BE2C (cell line): ENCODE measurements at regions not wholly inside any gene's neighbourhood (a gene's known extent, or its start where the extent isn't known, plus 50 kb on each side); places are given as distances from the start of the nearest gene placed in this dataset.

Experiments
- DNase-seq: peaks from one replicate; pipeline ENCODE4 v3.0.0-alpha.2; 2020
- H3K27me3 ChIP-seq: fragments of 250-450 bp; sonication (Bioruptor Pico); 2 replicates; pipeline ENCODE4 v1.5.1; 2020; ENCODE audit warnings: mild to moderate bottlenecking
- H3K36me3 ChIP-seq: fragments of 250-450 bp; sonication (Bioruptor Pico); 2 replicates; pipeline ENCODE4 v1.5.1; 2020; ENCODE audit warnings: mild to moderate bottlenecking
- H3K4me1 ChIP-seq: fragments of 250-450 bp; sonication (Bioruptor Pico); 2 replicates; pipeline ENCODE4 v1.5.1; 2020
- H3K4me3 ChIP-seq: 2 replicates; pipeline ENCODE4 v1.5.1; 2011; ENCODE audit warnings: low read depth, low read length
- H3K9me3 ChIP-seq: fragments of 250-450 bp; sonication (Bioruptor Pico); 2 replicates; pipeline ENCODE4 v1.5.1; 2020
- TF ChIP-seq, protein P1 (sequence below): IDR thresholded peaks from 2 replicates; pipeline ENCODE4 v1.5.1; 2012; ENCODE audit warnings: mild to moderate bottlenecking, low read depth, low read length

DNA sequence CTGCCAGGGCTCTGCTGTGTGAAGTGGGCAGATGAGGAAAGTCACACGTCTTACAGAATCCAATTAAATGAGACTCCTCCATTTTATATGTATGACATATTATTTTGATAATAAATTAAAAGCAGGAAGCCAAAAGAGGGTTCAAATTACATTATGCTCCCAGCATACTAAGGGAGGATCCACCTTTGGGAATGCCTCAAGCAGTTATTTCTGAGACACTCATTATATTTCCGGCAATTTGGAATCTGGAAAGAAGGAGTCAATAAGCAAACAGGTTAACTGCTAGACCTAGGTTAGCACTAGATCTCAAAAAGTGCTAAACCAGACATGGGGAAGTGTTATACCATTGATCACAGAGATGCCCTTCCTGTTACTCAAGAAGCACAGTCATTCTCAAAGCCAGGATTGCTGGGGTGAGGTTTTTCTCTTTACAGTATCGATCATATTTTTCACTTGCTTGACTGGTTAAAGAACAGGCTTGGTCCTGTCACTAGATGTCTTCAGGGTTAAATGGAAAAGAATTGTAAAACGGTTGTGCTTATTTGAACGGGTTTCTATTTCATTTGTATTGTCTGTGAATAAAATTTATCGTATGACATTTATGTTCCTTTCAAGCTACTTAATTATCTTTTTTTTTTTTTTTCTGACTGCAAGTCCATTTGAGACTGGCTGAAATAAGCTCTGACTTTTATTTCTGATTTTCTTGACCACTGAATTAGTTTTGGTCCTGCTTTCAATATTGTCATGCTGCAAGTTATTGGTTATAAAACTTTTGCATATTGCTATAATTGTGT lies 523.2 kb downstream of the KLF12 start:
- no peaks in the 10 kb centered on the region for H3K4me1 ChIP-seq
- no peaks in the 10 kb centered on the region for H3K9me3 ChIP-seq
- no peak for DNase-seq
- H3K4me3 ChIP-seq = no peak overlapping the region
- H3K27me3 ChIP-seq = peaks cover 16% of the 10 kb centered on the region
- no peaks in the 10 kb centered on the region for H3K36me3 ChIP-seq
- TF ChIP-seq, protein P1, sequence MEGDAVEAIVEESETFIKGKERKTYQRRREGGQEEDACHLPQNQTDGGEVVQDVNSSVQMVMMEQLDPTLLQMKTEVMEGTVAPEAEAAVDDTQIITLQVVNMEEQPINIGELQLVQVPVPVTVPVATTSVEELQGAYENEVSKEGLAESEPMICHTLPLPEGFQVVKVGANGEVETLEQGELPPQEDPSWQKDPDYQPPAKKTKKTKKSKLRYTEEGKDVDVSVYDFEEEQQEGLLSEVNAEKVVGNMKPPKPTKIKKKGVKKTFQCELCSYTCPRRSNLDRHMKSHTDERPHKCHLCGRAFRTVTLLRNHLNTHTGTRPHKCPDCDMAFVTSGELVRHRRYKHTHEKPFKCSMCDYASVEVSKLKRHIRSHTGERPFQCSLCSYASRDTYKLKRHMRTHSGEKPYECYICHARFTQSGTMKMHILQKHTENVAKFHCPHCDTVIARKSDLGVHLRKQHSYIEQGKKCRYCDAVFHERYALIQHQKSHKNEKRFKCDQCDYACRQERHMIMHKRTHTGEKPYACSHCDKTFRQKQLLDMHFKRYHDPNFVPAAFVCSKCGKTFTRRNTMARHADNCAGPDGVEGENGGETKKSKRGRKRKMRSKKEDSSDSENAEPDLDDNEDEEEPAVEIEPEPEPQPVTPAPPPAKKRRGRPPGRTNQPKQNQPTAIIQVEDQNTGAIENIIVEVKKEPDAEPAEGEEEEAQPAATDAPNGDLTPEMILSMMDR = no peak

DNA sequence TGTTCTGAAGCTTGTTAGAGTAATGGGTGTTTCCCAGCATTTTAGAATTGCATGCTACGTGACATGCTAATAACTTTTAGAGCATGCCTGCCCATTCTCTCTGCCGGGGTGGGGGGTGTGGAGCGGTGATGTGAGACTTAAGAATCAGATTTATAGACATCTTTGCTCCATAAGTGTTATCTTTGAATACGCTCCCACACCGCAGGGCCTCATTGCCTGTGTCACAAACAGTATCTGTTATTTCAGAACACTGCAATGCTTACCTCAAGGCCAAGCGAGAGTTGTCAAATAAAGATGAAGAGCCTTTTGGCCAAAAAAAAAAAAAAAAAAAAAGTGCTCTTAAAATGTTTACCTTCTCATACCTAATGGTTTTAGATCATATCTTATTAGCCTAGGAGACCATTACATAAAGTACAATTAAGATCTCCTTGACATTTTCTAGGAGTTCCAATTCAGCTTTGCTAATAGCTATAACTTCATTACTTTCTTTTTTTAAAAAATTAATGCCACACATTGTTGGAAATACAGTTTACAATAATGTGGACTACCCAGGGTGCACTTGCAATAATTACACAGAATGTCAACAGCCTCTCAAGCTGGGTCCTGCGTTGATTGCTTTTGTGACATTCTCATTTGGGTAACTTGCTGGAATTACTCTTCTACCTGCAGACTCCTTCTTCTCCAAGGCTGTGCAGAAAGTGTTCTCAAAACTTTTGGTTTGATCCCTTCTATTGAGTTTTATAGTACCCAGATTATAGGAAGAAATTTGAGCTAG lies 525.3 kb downstream of the KLF12 start:
- no peak for DNase-seq
- Histone ChIP-seq H3K27me3 (peaks cover 5% of the 10 kb centered on the region), H3K4me1 (no peaks in the 10 kb centered on the region), H3K9me3 (no peaks in the 10 kb centered on the region), H3K36me3 (no peaks in the 10 kb centered on the region), H3K4me3 (no peak overlapping the region)
- TF ChIP-seq, protein P1 = no peak

DNA sequence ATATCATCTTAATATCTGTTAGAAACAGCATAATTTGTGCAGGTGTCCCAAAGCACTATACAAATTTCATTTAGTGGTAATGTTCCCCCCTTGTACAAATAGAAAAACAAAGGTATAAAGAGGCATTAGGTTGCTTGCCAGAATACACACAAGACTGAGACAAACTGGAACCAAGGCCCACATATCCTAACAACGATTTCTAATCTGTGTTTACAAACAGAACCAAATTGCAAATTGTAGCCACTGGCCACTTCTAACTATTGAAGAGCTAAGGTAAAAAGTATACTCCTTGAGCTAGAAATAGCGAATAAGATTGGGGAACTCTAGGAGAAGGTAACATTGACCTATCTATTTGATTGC lies 526.1 kb downstream of the KLF12 start:
- Histone ChIP-seq H3K27me3 (peaks cover 5% of the 10 kb centered on the region), H3K9me3 (no peaks in the 10 kb centered on the region), H3K4me3 (no peak overlapping the region), H3K4me1 (no peaks in the 10 kb centered on the region), H3K36me3 (no peaks in the 10 kb centered on the region)
- DNase-seq = no peak
- TF ChIP-seq, protein P1 = no peak

DNA sequence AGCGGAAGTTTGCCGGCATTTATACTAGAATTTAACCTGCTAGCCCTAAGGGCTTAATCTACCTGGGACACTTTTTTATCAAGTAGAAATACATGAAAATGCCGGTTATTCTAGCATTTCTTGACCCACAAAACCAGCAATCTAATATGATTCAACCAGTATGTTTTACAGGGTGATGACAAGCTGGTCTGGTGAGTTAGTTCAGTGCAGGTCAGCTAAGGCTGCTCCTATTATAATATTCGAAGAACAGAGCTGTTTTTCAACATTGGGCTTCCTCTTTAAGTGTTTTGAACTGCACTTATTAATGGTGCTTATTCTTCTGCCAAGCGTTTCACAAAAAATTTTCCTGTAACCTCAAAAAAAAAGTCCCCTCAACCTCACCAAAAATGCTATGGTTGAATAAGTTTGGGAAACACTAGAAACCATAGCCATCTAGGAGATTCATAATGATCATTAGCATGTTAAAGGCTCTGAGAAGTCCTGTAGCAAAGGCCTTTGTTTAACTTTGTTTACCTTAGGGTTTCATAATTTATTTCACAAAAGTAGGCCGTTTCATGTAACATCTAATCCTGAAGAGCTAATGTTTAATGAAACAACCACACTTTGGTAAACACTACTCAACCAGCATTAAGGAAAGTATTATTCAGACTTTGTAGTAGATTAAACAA lies 526.6 kb downstream of the KLF12 start:
- DNase-seq = no peak
- Histone ChIP-seq H3K9me3 (no peaks in the 10 kb centered on the region), H3K4me3 (no peak overlapping the region), H3K4me1 (no peaks in the 10 kb centered on the region), H3K36me3 (no peaks in the 10 kb centered on the region), H3K27me3 (peaks cover 5% of the 10 kb centered on the region)
- TF ChIP-seq, protein P1 = no peak

DNA sequence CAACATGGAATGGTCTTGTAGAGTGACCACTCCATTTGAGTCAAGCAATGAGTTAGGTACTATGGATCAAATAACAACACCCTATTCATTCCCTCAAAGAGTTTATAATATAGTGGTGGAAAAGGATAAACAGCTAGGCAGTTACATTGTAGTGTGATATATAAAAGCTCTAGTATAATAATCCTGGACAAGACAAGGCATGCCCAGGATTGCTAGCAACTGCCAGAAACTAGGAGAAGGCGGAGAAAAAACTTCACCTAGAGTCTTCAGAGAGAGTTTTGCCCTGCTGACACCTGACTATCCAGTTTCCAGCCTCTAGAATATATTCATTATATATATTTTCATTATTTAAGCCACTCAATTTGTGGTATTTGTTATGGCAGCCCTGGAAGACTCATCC lies 530.6 kb downstream of the KLF12 start:
- Histone ChIP-seq H3K27me3 (peaks cover 3% of the 10 kb centered on the region; the same call in 1 of the 2 replicates), H3K36me3 (no peaks in the 10 kb centered on the region), H3K9me3 (no peaks in the 10 kb centered on the region), H3K4me3 (no peak overlapping the region), H3K4me1 (no peaks in the 10 kb centered on the region)
- TF ChIP-seq, protein P1 = no peak
- no peak for DNase-seq

DNA sequence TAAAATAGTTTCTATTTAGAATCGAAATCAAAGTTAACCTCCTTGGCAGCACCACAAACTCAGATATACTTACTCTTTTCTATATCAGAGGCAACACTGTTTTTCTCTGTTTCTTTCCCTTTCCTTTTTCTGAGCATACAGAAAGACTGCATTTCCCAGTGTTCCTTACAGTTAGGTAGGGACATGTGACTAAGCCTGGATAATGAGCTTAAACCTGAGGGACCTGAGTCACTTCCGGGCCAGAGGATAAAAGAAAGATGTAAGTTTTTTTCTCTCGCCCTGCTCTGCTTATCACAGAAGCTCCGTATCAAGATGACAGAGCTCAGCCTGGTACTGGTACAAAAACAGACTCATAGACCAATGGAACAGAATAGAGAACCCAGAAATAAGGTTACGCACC lies 531.9 kb downstream of the KLF12 start:
- Histone ChIP-seq H3K9me3 (no peaks in the 10 kb centered on the region), H3K36me3 (no peaks in the 10 kb centered on the region), H3K4me3 (no peak overlapping the region), H3K27me3 (peaks cover 3% of the 10 kb centered on the region; the same call in 1 of the 2 replicates), H3K4me1 (no peaks in the 10 kb centered on the region)
- DNase-seq = no peak
- TF ChIP-seq, protein P1 = no peak
